K562 (cell line): ENCODE measurements at regions not wholly inside any gene's neighbourhood (a gene's known extent, or its start where the extent isn't known, plus 50 kb on each side); places are given as distances from the start of the nearest gene placed in this dataset.

Source experiments
- ATAC-seq: fragments of 200-7000 bp; cut with Tn5 transposase; 3 replicates; pipeline ENCODE4 v1.9.1; 2020; ENCODE audit warnings: moderate library complexity
- BruUV-seq: library from RNA; stranded (reverse); fragments of 400-500 nt; replicated peaks from 2 replicates; lab custom pipeline; 2021; lab: Mats Ljungman, UMichigan
- CTCF ChIA-PET: fragments of 300-600 bp; formaldehyde crosslinking; extraction: SDS; loops from one replicate; lab custom pipeline; 2021; ENCODE audit warnings: low intra/inter-chr PET ratio; lab: Yijun Ruan, JAX
- POLR2A ChIA-PET: fragments of 300-600, 350-650 bp; sonication (Branson Sonifier 250); formaldehyde crosslinking; extraction: SDS; loops from one replicate; lab custom pipeline; 2021; ENCODE audit warnings: antibody characterized with exemption, inconsistent platforms; lab: Yijun Ruan, JAX
- DNase-seq, 4 experiments: peaks; one replicate each; pipeline versions ENCODE4 v3.0.0 to v3.0.0-alpha.2; 2011 to 2018; ENCODE audit warnings: low spot score in 3 of 4, mixed read lengths in 3 of 4; ENCODE audit errors: extremely low read depth in 1 of 4
- FAIRE-seq: peaks from 2 replicates; lab custom pipeline; 2011; peaks lifted over from hg19 to GRCh38; lab: Jason Lieb, UNC
- H2AFZ ChIP-seq: 2 replicates; pipeline ENCODE4 v1.6.0; 2011; ENCODE audit warnings: low read depth, low read length, control low read depth, inconsistent platforms
- H3K27ac ChIP-seq: fragments of 200-600 bp; 3 replicates; pipeline ENCODE4 v1.8.0; 2011; ENCODE audit warnings: low read depth, mild to moderate bottlenecking, control low read depth, inconsistent platforms, low read length, moderate library complexity, mixed read lengths; ENCODE audit errors: extremely low read depth
- H3K27me3 ChIP-seq, 2 experiments: fragments of 300-600 bp in 1 of 2; 2 replicates in 1 of 2; 3 replicates in 1 of 2; pipeline versions ENCODE4 v1.6.0 to v1.8.0; 2011; ENCODE audit warnings: inconsistent platforms in 2 of 2, low read length in 2 of 2, mild to moderate bottlenecking in 1 of 2, mixed read lengths in 1 of 2, moderate library complexity in 1 of 2; ENCODE audit not compliant: control insufficient read depth in 2 of 2, insufficient read depth in 2 of 2
- H3K36me3 ChIP-seq: fragments of 300-600 bp; 3 replicates; pipeline ENCODE4 v1.8.0; 2011; ENCODE audit warnings: mild to moderate bottlenecking, low read length, inconsistent platforms; ENCODE audit not compliant: control insufficient read depth, insufficient read depth
- H3K4me1 ChIP-seq, 2 experiments: fragments of 200-600 bp in 1 of 2; replicated peaks in 1 of 2; 2 replicates in 1 of 2; 3 replicates in 1 of 2; pipeline versions ENCODE4 v1.5.1 to v1.8.0; 2011; ENCODE audit warnings: inconsistent platforms in 2 of 2, low read length in 2 of 2, mild to moderate bottlenecking in 1 of 2, mixed read lengths in 1 of 2, moderate library complexity in 1 of 2; ENCODE audit not compliant: control insufficient read depth in 2 of 2, insufficient read depth in 2 of 2
- H3K4me2 ChIP-seq: 2 replicates; pipeline ENCODE4 v1.6.1; 2011; ENCODE audit warnings: low read length, control low read depth, inconsistent platforms, mixed read lengths; ENCODE audit not compliant: insufficient read depth
- H3K4me3 ChIP-seq: fragments of 200-600 bp; sonication (generic), shearing (Covaris generic); 2 replicates; pipeline ENCODE4 v1.5.1; 2016; ENCODE audit warnings: control low read depth, inconsistent platforms
- H3K79me2 ChIP-seq: fragments of 200-600 bp; 3 replicates; pipeline ENCODE4 v1.8.0; 2011; ENCODE audit warnings: low read length, inconsistent platforms; ENCODE audit not compliant: control insufficient read depth, insufficient read depth
- H3K9ac ChIP-seq, 2 experiments: 2 replicates each; pipeline versions ENCODE4 v1.6.0 to v1.6.1; 2011; ENCODE audit warnings: low read depth in 2 of 2, low read length in 2 of 2, control low read depth in 1 of 2, inconsistent platforms in 1 of 2, mild to moderate bottlenecking in 1 of 2, mixed read lengths in 1 of 2; ENCODE audit not compliant: insufficient read depth in 1 of 2
- H3K9me1 ChIP-seq: one replicate; pipeline ENCODE4 v1.6.0; 2011; ENCODE audit warnings: inconsistent platforms, mild to moderate bottlenecking, low read length, moderate library complexity; ENCODE audit not compliant: control insufficient read depth, insufficient read depth
- H3K9me3 ChIP-seq: replicated peaks from 2 replicates; pipeline ENCODE4 v1.5.1; 2011; ENCODE audit warnings: low read depth, low read length, inconsistent platforms; ENCODE audit not compliant: control insufficient read depth, insufficient read depth
- H4K20me1 ChIP-seq: replicated peaks from 2 replicates; pipeline ENCODE4 v1.6.1; 2011; ENCODE audit warnings: low read length, inconsistent platforms, mixed read lengths; ENCODE audit not compliant: control insufficient read depth, insufficient read depth
- GATAD2A ChIP-seq: fragments of 450-650 bp; IDR thresholded peaks from 2 replicates; pipeline ENCODE4 v1.6.1; 2017
- HDAC3 ChIP-seq: fragments of 450-650 bp; IDR thresholded peaks from 2 replicates; pipeline ENCODE4 v1.6.1; 2018; ENCODE audit warnings: borderline replicate concordance, mild to moderate bottlenecking, moderate library complexity; ENCODE audit not compliant: partially characterized antibody
- MAFG ChIP-seq: fragments of 450-650 bp; conservative IDR thresholded peaks from 2 replicates; pipeline ENCODE4 v1.6.1; 2016; ENCODE audit warnings: missing genetic modification characterization, missing compliant biosample characterization
- MTF1 ChIP-seq: fragments of 250-450 bp; sonication (Bioruptor Pico); IDR thresholded peaks from 2 replicates; pipeline ENCODE4 v1.9.0; 2021; ENCODE audit warnings: moderate library complexity, mild to moderate bottlenecking, inconsistent platforms, borderline replicate concordance
- NFRKB ChIP-seq: fragments of 450-650 bp; IDR thresholded peaks from 2 replicates; pipeline ENCODE4 v1.6.1; 2016; ENCODE audit warnings: low read depth
- PHF20 ChIP-seq: fragments of 450-650 bp; IDR thresholded peaks from 2 replicates; pipeline ENCODE4 v1.6.1; 2018; ENCODE audit not compliant: partially characterized antibody
- POLR2B ChIP-seq: fragments of 450-650 bp; IDR thresholded peaks from 2 replicates; pipeline ENCODE4 v1.6.1; 2018; ENCODE audit warnings: low read depth; ENCODE audit not compliant: partially characterized antibody
- POLR3G ChIP-seq: IDR thresholded peaks from 2 replicates; pipeline ENCODE4 v1.6.1; 2011; ENCODE audit not compliant: insufficient read length, insufficient replicate concordance; ENCODE audit errors: extremely low read depth
- TAF15 ChIP-seq: fragments of 200-400 bp; formaldehyde crosslinking; IDR thresholded peaks from 2 replicates; pipeline ENCODE4 v1.6.1; 2017; ENCODE audit warnings: mild to moderate bottlenecking, low read depth, low read length, moderate library complexity
- ZFP36 ChIP-seq: fragments of 150-350 bp; IDR thresholded peaks from 2 replicates; pipeline ENCODE4 v1.6.1; 2018; ENCODE audit warnings: low read length, low read depth; ENCODE audit not compliant: partially characterized antibody
- ZNF175 ChIP-seq: fragments of 200-800 bp; sonication (Bioruptor generic); IDR thresholded peaks from 2 replicates; pipeline ENCODE4 v1.6.1; 2016; ENCODE audit warnings: low read depth, mild to moderate bottlenecking, missing genetic modification characterization, missing compliant biosample characterization
- ZNF444 ChIP-seq: fragments of 250-450 bp; sonication (Bioruptor Pico); IDR thresholded peaks from 2 replicates; pipeline ENCODE4 v1.4.0; 2020; ENCODE audit warnings: mild to moderate bottlenecking, moderate library complexity
- WGBS: fragments of 100-300 bp; shearing (Covaris generic); methylation state at CpG from one replicate; pipeline ENCODE4 v1.1.6; 2016; ENCODE audit warnings: low coverage, mixed read lengths; ENCODE audit not compliant: insufficient coverage; ENCODE audit errors: missing lambda C conversion rate; 5-methylcytosine and 5-hydroxymethylcytosine counted together
- in situ Hi-C: fragments of 300-500 bp; cut with MboI; formaldehyde crosslinking; loops from 4 replicates; pipeline ENCODE4 v1.15.0; 2018; ENCODE audit warnings: inconsistent platforms, mixed read lengths
- intact Hi-C: fragments of 100-400 bp; cut with micrococcal nuclease; formaldehyde crosslinking; loops from 2 replicates; pipeline ENCODE4 v1.14.2; 2022
- TF ChIP-seq, protein P1 (sequence below): fragments of 450-650 bp; IDR thresholded peaks from 2 replicates; pipeline ENCODE4 v1.6.1; 2016; ENCODE audit warnings: mild to moderate bottlenecking
- TF ChIP-seq, protein P2 (sequence below): sonication (generic); formaldehyde crosslinking; IDR thresholded peaks from 2 replicates; pipeline ENCODE4 v1.8.0; 2022; ENCODE audit warnings: mild to moderate bottlenecking, missing genetic modification reagents

DNA sequence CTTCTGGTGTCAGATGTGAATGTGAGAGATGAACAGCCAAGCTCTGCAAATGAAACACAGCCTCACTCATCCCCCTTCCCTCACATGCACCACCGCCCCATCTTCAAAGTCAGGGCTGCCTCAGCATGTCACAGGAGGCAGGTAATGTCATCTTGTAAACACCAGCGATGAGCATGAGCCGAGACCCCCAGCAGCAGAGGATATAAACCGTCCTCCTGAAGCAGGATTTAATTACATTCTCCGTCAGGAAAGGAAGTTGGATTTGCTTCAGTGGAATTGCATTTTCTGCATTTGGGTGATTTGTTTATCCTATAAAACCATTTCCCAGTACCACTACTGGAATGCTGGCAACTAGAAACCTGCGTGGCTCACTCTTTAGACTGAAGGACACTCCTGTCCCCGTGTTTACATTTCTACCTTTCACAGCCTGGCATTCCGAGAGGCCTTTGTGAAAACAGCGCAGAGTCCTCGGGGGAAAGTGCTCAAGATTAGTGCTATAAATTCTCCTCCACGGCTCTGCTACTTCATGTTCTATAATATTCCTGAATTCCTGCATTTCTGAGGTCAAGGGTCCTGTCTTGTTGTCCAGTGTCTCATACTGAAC lies 619.2 kb downstream of the IRS1 start (continued):
- TF ChIP-seq, protein P1, sequence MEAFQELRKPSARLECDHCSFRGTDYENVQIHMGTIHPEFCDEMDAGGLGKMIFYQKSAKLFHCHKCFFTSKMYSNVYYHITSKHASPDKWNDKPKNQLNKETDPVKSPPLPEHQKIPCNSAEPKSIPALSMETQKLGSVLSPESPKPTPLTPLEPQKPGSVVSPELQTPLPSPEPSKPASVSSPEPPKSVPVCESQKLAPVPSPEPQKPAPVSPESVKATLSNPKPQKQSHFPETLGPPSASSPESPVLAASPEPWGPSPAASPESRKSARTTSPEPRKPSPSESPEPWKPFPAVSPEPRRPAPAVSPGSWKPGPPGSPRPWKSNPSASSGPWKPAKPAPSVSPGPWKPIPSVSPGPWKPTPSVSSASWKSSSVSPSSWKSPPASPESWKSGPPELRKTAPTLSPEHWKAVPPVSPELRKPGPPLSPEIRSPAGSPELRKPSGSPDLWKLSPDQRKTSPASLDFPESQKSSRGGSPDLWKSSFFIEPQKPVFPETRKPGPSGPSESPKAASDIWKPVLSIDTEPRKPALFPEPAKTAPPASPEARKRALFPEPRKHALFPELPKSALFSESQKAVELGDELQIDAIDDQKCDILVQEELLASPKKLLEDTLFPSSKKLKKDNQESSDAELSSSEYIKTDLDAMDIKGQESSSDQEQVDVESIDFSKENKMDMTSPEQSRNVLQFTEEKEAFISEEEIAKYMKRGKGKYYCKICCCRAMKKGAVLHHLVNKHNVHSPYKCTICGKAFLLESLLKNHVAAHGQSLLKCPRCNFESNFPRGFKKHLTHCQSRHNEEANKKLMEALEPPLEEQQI, result no peak
- TF ChIP-seq ZNF175 (CRISPR knock-in tag) (no peak), GATAD2A (no peak)

- intact Hi-C loops, result no loop called here
- Histone ChIP-seq H3K27ac (no peak overlapping the region), H3K4me3 (no peak overlapping the region), H3K9me1 (no peaks in the 10 kb centered on the region), H2AFZ (no peak overlapping the region), H3K36me3 (no peaks in the 10 kb centered on the region), H3K27me3 (no peaks in the 10 kb centered on the region), H3K4me1 (no peaks in the 10 kb centered on the region), H3K9ac (no peak overlapping the region), H3K79me2 (no peaks in the 10 kb centered on the region), H3K9me3 (no peaks in the 10 kb centered on the region), H4K20me1 (no peaks in the 10 kb centered on the region), H3K4me2 (no peak overlapping the region)
- ATAC-seq, result no peak
- no peak for FAIRE-seq
- ChIA-PET POLR2A (no interaction called here), CTCF (interaction anchor here (0.6 kb wide), 1 partner anchor 53 kb away, joined by 3 read pairs; no protein-coding TSS in a partner anchor)
- no peak for DNase-seq
- 7% methylated on average over 1 of the region's 1 CpG for WGBS
- BruUV-seq, result no TSS peak
- in situ Hi-C loops, result no loop called here
- TF ChIP-seq, protein P2, sequence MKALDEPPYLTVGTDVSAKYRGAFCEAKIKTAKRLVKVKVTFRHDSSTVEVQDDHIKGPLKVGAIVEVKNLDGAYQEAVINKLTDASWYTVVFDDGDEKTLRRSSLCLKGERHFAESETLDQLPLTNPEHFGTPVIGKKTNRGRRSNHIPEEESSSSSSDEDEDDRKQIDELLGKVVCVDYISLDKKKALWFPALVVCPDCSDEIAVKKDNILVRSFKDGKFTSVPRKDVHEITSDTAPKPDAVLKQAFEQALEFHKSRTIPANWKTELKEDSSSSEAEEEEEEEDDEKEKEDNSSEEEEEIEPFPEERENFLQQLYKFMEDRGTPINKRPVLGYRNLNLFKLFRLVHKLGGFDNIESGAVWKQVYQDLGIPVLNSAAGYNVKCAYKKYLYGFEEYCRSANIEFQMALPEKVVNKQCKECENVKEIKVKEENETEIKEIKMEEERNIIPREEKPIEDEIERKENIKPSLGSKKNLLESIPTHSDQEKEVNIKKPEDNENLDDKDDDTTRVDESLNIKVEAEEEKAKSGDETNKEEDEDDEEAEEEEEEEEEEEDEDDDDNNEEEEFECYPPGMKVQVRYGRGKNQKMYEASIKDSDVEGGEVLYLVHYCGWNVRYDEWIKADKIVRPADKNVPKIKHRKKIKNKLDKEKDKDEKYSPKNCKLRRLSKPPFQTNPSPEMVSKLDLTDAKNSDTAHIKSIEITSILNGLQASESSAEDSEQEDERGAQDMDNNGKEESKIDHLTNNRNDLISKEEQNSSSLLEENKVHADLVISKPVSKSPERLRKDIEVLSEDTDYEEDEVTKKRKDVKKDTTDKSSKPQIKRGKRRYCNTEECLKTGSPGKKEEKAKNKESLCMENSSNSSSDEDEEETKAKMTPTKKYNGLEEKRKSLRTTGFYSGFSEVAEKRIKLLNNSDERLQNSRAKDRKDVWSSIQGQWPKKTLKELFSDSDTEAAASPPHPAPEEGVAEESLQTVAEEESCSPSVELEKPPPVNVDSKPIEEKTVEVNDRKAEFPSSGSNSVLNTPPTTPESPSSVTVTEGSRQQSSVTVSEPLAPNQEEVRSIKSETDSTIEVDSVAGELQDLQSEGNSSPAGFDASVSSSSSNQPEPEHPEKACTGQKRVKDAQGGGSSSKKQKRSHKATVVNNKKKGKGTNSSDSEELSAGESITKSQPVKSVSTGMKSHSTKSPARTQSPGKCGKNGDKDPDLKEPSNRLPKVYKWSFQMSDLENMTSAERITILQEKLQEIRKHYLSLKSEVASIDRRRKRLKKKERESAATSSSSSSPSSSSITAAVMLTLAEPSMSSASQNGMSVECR, result no peak
- TF ChIP-seq PHF20 (no peak), HDAC3 (no peak), TAF15 (no peak), ZFP36 (no peak), POLR3G (no peak), MAFG (no peak), ZNF444 (CRISPR knock-in tag) (no peak), NFRKB (no peak), POLR2B (no peak), MTF1 (no peak)
Observed at GRCh38 chr2:226179010-226179409, 620.6 kb downstream of the IRS1 start.
